PC-9 (cell line): ENCODE measurements at regions not wholly inside any gene's neighbourhood (a gene's known extent, or its start where the extent isn't known, plus 50 kb on each side); places are given as distances from the start of the nearest gene placed in this dataset.

Source experiments
- BruUV-seq: library from RNA; stranded (reverse); fragments of 400-500 nt; replicated peaks from 2 replicates; lab custom pipeline; 2021; lab: Mats Ljungman, UMichigan
- CTCF ChIA-PET: fragments of 300-600 bp; sonication (Branson Sonifier 250); formaldehyde crosslinking; loops from one replicate; lab custom pipeline; 2022; ENCODE audit warnings: antibody characterized with exemption; lab: Charles Lee
- POLR2A ChIA-PET: fragments of 300-600 bp; sonication (Branson Sonifier 250); formaldehyde crosslinking; loops from one replicate; lab custom pipeline; 2022; ENCODE audit warnings: antibody characterized with exemption; ENCODE audit not compliant: unreplicated experiment; lab: Charles Lee
- DNase-seq, 2 experiments: peaks; one replicate each; pipeline versions ENCODE4 v3.0.0 to v3.0.0-alpha.2; 2015 to 2022; ENCODE audit warnings: mixed read lengths in 1 of 2
- H2AFZ ChIP-seq: fragments of 200-600 bp; sonication (generic); 2 replicates; pipeline ENCODE4 v1.8.1; 2017; ENCODE audit warnings: antibody characterized with exemption
- H3F3A ChIP-seq: fragments of 200-600 bp; sonication (generic); 2 replicates; pipeline ENCODE4 v1.8.1; 2017; ENCODE audit warnings: antibody characterized with exemption, mild to moderate bottlenecking, low read depth; ENCODE audit not compliant: insufficient read depth
- H3K27ac ChIP-seq: fragments of 200-600 bp; sonication (generic); 2 replicates; pipeline ENCODE4 v1.6.1; 2016; ENCODE audit warnings: mixed run types
- H3K27me3 ChIP-seq: fragments of 200-600 bp; sonication (generic); 2 replicates; pipeline ENCODE4 v1.6.1; 2016; ENCODE audit warnings: low read depth, mixed run types; ENCODE audit not compliant: insufficient read depth
- H3K36me3 ChIP-seq: fragments of 200-600 bp; sonication (generic); 2 replicates; pipeline ENCODE4 v1.6.1; 2016; ENCODE audit warnings: low read depth, mixed run types
- H3K4me1 ChIP-seq: fragments of 200-600 bp; sonication (generic); replicated peaks from 2 replicates; pipeline ENCODE4 v1.6.1; 2016; ENCODE audit warnings: mixed run types; ENCODE audit not compliant: insufficient read depth
- H3K4me2 ChIP-seq: fragments of 200-600 bp; sonication (generic); 2 replicates; pipeline ENCODE4 v1.6.1; 2017; ENCODE audit warnings: mixed run types
- H3K4me3 ChIP-seq: fragments of 200-600 bp; sonication (generic); 2 replicates; pipeline ENCODE4 v1.6.1; 2016; ENCODE audit warnings: mixed run types
- H3K79me2 ChIP-seq: fragments of 200-600 bp; sonication (generic); 2 replicates; pipeline ENCODE4 v1.6.1; 2017; ENCODE audit warnings: low read depth, mixed run types
- H3K9me2 ChIP-seq: fragments of 200-600 bp; sonication (generic); 2 replicates; pipeline ENCODE4 v1.8.1; 2017; ENCODE audit warnings: mild to moderate bottlenecking; ENCODE audit not compliant: insufficient read depth
- H3K9me3 ChIP-seq: fragments of 200-600 bp; sonication (generic); 2 replicates; pipeline ENCODE4 v1.8.1; 2016; ENCODE audit warnings: low read depth; ENCODE audit not compliant: insufficient read depth
- H4K20me1 ChIP-seq: fragments of 200-600 bp; sonication (generic); 2 replicates; pipeline ENCODE4 v1.8.1; 2017; ENCODE audit not compliant: insufficient read depth
- EZH2 ChIP-seq: fragments of 200-600 bp; sonication (generic); IDR thresholded peaks from 2 replicates; pipeline ENCODE4 v1.8.0; 2017; ENCODE audit warnings: antibody characterized with exemption, low read depth
- intact Hi-C: fragments of 100-400 bp; cut with micrococcal nuclease; formaldehyde crosslinking; loops from one replicate; pipeline ENCODE4 v1.10.0; 2022; ENCODE audit not compliant: unreplicated experiment
- TF ChIP-seq, protein P1 (sequence below): fragments of 200-600 bp; sonication (generic); conservative IDR thresholded peaks from 2 replicates; pipeline ENCODE4 v1.6.1; 2017; ENCODE audit warnings: mixed run types, antibody characterized with exemption, mild to moderate bottlenecking, moderate library complexity

DNA sequence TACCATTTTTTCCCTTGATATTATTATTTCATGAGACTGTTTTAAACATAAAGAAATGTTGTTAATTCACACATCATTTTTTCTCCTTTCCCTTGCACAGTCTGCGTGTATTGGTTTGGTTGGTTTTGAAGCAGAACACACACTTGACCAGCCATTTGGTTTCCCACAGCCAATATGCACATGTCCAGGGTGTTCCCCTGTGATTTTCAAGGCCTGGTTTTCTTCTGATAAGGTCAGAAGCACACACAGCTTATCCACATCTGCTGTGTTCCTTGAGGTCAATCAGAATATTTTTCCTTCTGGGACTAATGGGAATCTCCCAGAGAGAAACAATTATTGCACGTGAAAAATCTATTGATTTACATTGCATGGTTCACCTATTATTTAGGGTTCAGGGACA is 103.2 kb upstream of the EFEMP1 start:
- intact Hi-C loops, result no loop called here
- DNase-seq, result no peak
- H3K4me3 ChIP-seq, result no peak overlapping the region
- H3K27me3 ChIP-seq, result 0 out of 2 replicates have a peak, but pooled peaks cover 8% of the 10 kb centered on the region
- no peaks in the 10 kb centered on the region for H4K20me1 ChIP-seq
- no peaks in the 10 kb centered on the region for H3K36me3 ChIP-seq
- TF ChIP-seq, protein P1, sequence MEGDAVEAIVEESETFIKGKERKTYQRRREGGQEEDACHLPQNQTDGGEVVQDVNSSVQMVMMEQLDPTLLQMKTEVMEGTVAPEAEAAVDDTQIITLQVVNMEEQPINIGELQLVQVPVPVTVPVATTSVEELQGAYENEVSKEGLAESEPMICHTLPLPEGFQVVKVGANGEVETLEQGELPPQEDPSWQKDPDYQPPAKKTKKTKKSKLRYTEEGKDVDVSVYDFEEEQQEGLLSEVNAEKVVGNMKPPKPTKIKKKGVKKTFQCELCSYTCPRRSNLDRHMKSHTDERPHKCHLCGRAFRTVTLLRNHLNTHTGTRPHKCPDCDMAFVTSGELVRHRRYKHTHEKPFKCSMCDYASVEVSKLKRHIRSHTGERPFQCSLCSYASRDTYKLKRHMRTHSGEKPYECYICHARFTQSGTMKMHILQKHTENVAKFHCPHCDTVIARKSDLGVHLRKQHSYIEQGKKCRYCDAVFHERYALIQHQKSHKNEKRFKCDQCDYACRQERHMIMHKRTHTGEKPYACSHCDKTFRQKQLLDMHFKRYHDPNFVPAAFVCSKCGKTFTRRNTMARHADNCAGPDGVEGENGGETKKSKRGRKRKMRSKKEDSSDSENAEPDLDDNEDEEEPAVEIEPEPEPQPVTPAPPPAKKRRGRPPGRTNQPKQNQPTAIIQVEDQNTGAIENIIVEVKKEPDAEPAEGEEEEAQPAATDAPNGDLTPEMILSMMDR, result no peak
- no peak for TF ChIP-seq EZH2
- H3K9me3 ChIP-seq, result no peaks in the 10 kb centered on the region
- no peaks in the 10 kb centered on the region for H3K9me2 ChIP-seq
- H3K4me1 ChIP-seq, result no peaks in the 10 kb centered on the region
- ChIA-PET POLR2A (no interaction called here), CTCF (no interaction called here)
- H3K79me2 ChIP-seq, result no peaks in the 10 kb centered on the region
- H3K4me2 ChIP-seq, result no peak overlapping the region
- no TSS peak for BruUV-seq
- no peak overlapping the region for H3K27ac ChIP-seq
- H3F3A ChIP-seq, result no peaks in the 10 kb centered on the region
- no peak overlapping the region for H2AFZ ChIP-seq

DNA sequence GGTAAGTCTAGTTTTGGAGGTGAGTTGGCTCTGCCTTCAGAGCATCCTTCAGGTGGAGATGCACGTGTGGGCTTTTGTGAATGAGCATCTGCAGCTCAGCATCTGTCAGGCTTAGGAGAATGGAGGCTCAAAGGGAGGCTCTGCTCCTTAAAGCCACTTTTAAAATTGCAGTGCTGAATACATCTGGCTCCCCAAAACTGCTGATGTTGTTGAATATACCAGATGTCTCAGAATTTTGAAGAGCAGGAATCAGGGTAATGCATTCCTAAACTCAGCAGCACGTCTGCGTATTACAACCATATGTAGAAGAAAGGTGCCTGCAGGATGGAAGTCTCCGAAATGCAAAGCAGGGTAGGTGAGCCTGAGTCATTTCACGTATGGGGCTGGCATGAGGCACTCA is 106.5 kb upstream of the EFEMP1 start:
- Histone ChIP-seq H2AFZ (no peak overlapping the region), H3K79me2 (no peaks in the 10 kb centered on the region), H3K9me3 (no peaks in the 10 kb centered on the region), H3K4me3 (no peak overlapping the region), H3K36me3 (no peaks in the 10 kb centered on the region), H3K4me1 (no peaks in the 10 kb centered on the region), H4K20me1 (no peaks in the 10 kb centered on the region), H3K4me2 (no peak overlapping the region), H3K27ac (no peak overlapping the region), H3K9me2 (no peaks in the 10 kb centered on the region), H3F3A (no peaks in the 10 kb centered on the region), H3K27me3 (0 out of 2 replicates have a peak, but pooled peaks cover 8% of the 10 kb centered on the region)
- TF ChIP-seq EZH2, result no peak
- TF ChIP-seq, protein P1, result no peak
- intact Hi-C loops, result no loop called here
- CTCF ChIA-PET, result no interaction called here
- no TSS peak for BruUV-seq
- POLR2A ChIA-PET, result no interaction called here
- DNase-seq, result no peak

DNA sequence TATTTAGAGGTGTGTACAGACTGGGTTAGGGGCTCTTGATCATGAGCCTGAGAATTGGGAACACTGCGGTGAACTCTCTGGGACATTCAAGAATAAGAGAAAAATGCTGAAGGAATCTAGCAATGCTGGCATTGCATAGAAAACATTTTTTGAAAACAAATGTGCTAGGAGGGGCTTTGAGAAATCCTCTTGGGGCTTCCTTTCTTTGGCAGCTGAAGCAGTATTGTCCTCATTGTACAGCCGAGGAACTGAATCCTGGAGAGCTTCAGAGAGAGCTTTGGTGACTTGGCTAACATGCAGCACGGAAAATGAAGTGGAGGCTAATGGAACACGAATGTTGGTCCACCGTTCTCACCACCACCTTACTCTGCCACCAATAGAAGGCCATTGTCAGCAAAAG is 107.3 kb upstream of the EFEMP1 start:
- BruUV-seq, result no TSS peak

More for the DNA sequence above, 107.3 kb upstream of the EFEMP1 start:
- Histone ChIP-seq H4K20me1 (no peaks in the 10 kb centered on the region), H3K9me3 (no peaks in the 10 kb centered on the region), H3K79me2 (no peaks in the 10 kb centered on the region), H2AFZ (no peak overlapping the region), H3K36me3 (no peaks in the 10 kb centered on the region), H3K4me3 (no peak overlapping the region), H3K27me3 (0 out of 2 replicates have a peak, but pooled peaks cover 8% of the 10 kb centered on the region), H3K4me2 (no peak overlapping the region), H3F3A (no peaks in the 10 kb centered on the region), H3K27ac (no peak overlapping the region), H3K9me2 (no peaks in the 10 kb centered on the region), H3K4me1 (no peaks in the 10 kb centered on the region)
- ChIA-PET POLR2A (no interaction called here), CTCF (no interaction called here)
- intact Hi-C loops, result no loop called here
- TF ChIP-seq, protein P1, result no peak
- TF ChIP-seq EZH2, result no peak
- DNase-seq, result no peak
